ENCODE measurements at regions not wholly inside any gene's neighbourhood (a gene's known extent, or its start where the extent isn't known, plus 50 kb on each side); places are given as distances from the start of the nearest gene placed in this dataset.
"Not testable (repeated sequence)": the region's sequence is repeated elsewhere in the genome, so short reads cannot be mapped to it uniquely, and the experiment has no call there.

GRCh38 chr10:2541176-2541575, 526.2 kb upstream of the PFKP start:
- DNase-seq (no peak), ATAC-seq (no peak)
- H3K9me3 ChIP-seq, result no peaks in the 10 kb centered on the region
- no peak for TF ChIP-seq POLR2A (IDR thresholded peaks at IDR 0.05)
- TF ChIP-seq, protein P1, sequence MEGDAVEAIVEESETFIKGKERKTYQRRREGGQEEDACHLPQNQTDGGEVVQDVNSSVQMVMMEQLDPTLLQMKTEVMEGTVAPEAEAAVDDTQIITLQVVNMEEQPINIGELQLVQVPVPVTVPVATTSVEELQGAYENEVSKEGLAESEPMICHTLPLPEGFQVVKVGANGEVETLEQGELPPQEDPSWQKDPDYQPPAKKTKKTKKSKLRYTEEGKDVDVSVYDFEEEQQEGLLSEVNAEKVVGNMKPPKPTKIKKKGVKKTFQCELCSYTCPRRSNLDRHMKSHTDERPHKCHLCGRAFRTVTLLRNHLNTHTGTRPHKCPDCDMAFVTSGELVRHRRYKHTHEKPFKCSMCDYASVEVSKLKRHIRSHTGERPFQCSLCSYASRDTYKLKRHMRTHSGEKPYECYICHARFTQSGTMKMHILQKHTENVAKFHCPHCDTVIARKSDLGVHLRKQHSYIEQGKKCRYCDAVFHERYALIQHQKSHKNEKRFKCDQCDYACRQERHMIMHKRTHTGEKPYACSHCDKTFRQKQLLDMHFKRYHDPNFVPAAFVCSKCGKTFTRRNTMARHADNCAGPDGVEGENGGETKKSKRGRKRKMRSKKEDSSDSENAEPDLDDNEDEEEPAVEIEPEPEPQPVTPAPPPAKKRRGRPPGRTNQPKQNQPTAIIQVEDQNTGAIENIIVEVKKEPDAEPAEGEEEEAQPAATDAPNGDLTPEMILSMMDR (IDR thresholded peaks at IDR 0.05), result no peak
- no peak overlapping the region for H3K4me3 ChIP-seq
- H3K36me3 ChIP-seq, result no peaks in the 10 kb centered on the region
- intact Hi-C loops (cut with DNase I), result no loop called here
- 43% methylated on average over 4 of the region's 4 CpGs for WGBS (ENCODE audit: insufficient coverage, low coverage, low lambda C conversion rate, missing lambda C conversion rate)
- H3K27me3 ChIP-seq, result no peaks in the 10 kb centered on the region
- no peaks in the 10 kb centered on the region for H3K4me1 ChIP-seq
- no peak overlapping the region for H3K27ac ChIP-seq

GRCh38 chr10:2529945-2530344, 537.4 kb upstream of the PFKP start:
- ATAC-seq (no peak), DNase-seq (no peak)
- Histone ChIP-seq H3K4me3 (no peak overlapping the region), H3K4me1 (no peaks in the 10 kb centered on the region), H3K27ac (no peak overlapping the region), H3K27me3 (no peaks in the 10 kb centered on the region), H3K36me3 (no peaks in the 10 kb centered on the region), H3K9me3 (no peaks in the 10 kb centered on the region)
- intact Hi-C loops (cut with DNase I), result no loop called here
- no peak for TF ChIP-seq POLR2A (IDR thresholded peaks at IDR 0.05)
- TF ChIP-seq, protein P1 (IDR thresholded peaks at IDR 0.05), result no peak
- WGBS (ENCODE audit: insufficient coverage, low coverage, low lambda C conversion rate, missing lambda C conversion rate), result 38% methylated on average over 5 of the region's 5 CpGs

DNA sequence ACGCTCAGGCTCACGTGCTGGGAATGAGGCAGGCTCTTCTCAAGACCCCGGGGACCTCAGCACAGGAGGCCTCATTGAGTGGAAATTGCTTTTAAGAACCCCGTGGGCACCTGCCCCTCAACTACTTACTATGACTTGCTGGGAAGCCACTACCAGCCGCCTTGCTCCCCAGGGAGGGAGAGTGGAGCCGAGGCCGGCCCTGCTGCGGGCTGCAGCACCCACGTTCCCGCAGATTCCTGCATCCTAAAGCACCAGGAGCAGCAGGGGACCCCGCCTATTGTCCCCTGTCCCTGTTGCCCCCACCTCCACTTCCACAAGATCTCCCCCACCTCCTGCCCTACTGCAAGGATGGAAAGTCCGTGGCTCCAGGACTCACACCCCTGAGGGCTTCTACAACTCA, 541.6 kb upstream of the PFKP start:
- Histone ChIP-seq H3K36me3 (no peaks in the 10 kb centered on the region), H3K4me3 (no peak overlapping the region), H3K27me3 (no peaks in the 10 kb centered on the region), H3K4me1 (no peaks in the 10 kb centered on the region), H3K27ac (no peak overlapping the region), H3K9me3 (no peaks in the 10 kb centered on the region)
- ATAC-seq (no peak), DNase-seq (no peak)
- 68% methylated on average over 7 of the region's 12 CpGs for WGBS (ENCODE audit: insufficient coverage, low coverage, low lambda C conversion rate, missing lambda C conversion rate)
- intact Hi-C loops (cut with DNase I), result no loop called here
- TF ChIP-seq, protein P1 (IDR thresholded peaks at IDR 0.05), result no peak
- TF ChIP-seq POLR2A (IDR thresholded peaks at IDR 0.05), result no peak

DNA sequence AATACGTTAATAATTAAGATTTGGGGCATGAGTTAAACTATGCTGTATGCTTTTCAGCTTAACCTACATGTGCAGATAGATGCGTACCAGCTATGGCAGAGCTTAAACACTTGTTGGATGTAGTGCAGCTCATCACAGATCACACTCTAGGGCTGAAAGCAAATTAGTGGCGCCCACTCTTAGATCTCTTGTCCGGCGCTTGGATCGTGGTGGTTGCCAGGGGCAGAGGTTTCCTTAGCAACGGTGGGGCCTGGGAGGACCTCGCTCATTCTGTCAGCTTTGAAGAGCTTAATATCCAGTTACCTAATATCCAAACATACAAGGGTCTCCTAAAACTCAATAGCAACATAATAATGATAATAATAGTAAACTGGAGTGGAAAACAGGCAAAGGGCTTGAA, 548.2 kb upstream of the PFKP start:
- 77% methylated on average over 8 of the region's 8 CpGs for WGBS (ENCODE audit: insufficient coverage, low coverage, low lambda C conversion rate, missing lambda C conversion rate)
- no peaks in the 10 kb centered on the region for H3K4me1 ChIP-seq
- no peaks in the 10 kb centered on the region for H3K36me3 ChIP-seq
- DNase-seq, result no peak
- ATAC-seq, result no peak
- no peaks in the 10 kb centered on the region for H3K27me3 ChIP-seq
- no peaks in the 10 kb centered on the region for H3K9me3 ChIP-seq
- intact Hi-C loops (cut with DNase I), result no loop called here
- H3K27ac ChIP-seq, result no peak overlapping the region
- no peak for TF ChIP-seq POLR2A (IDR thresholded peaks at IDR 0.05)
- TF ChIP-seq, protein P1 (IDR thresholded peaks at IDR 0.05), result no peak
- no peak overlapping the region for H3K4me3 ChIP-seq

DNA sequence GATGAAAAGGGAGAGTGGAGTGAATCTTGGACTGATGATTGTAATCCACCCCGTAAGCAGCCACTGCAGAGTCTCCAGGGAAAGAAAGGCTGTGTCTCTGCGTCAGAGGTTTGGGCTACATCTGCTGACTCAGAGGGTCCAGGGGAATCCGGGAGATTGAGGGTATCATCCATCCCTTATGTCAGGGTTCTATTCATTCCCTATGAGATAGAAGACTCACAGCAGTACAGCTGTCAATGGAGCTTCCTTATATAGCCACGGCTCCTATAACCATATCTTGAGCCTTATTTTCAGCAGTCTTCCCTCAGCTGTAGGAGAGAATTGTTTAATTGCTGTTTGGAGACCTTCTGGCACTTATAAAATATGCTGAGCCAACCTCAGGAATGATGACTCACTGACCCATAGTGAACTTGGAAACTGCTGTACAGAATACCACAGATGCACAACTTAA, 558.2 kb upstream of the PFKP start:
- WGBS (ENCODE audit: insufficient coverage, low coverage, low lambda C conversion rate, missing lambda C conversion rate), result no CpG with 5 or more reads among the region's 4 CpGs
- intact Hi-C loops (cut with DNase I), result no loop called here
- Histone ChIP-seq H3K27ac (no peak overlapping the region), H3K9me3 (no peaks in the 10 kb centered on the region), H3K36me3 (no peaks in the 10 kb centered on the region), H3K4me3 (no peak overlapping the region), H3K27me3 (no peaks in the 10 kb centered on the region), H3K4me1 (no peaks in the 10 kb centered on the region)
- ATAC-seq (no peak), DNase-seq (no peak)
- no peak for TF ChIP-seq POLR2A (IDR thresholded peaks at IDR 0.05)
- TF ChIP-seq, protein P1 (IDR thresholded peaks at IDR 0.05), result no peak

DNA sequence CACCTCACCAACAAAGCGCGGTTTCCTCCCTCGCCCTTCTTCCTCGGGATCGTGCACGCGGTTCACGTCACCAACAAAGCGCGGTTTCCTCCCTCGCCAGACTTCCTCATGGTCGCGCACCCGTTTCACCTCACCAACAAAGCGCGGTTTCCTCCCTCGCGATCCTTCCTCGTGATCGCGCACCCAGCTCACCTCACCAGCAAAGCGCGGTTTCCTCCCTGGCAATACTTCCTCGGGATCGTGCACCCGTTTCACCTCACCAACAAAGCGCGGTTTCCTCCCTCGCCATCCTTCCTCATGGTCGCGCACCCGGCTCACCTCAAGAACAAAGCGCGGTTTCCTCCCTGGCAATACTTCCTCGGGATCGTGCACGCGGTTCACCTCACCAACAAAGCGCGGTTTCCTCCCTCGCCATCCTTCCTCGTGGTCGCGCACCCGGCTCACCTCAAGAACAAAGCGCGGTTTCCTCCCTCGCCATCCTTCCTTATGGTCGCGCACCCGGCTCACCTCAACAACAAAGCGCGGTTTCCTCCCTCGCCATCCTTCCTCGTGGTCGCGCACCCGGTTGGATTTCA, 565.9 kb upstream of the PFKP start:
- H3K4me1 ChIP-seq; ATAC-seq; H3K36me3 ChIP-seq; H3K27ac ChIP-seq; H3K4me3 ChIP-seq; H3K9me3 ChIP-seq; intact Hi-C loops (cut with DNase I); H3K27me3 ChIP-seq; DNase-seq: not testable (repeated sequence)
- 46% methylated on average over 46 of the region's 58 CpGs for WGBS (ENCODE audit: insufficient coverage, low coverage, low lambda C conversion rate, missing lambda C conversion rate)

Data from right lobe of liver (tissue), 6 donors.